Fibroblast of lung (primary cell): ENCODE measurements at regions not wholly inside any gene's neighbourhood (a gene's known extent, or its start where the extent isn't known, plus 50 kb on each side); places are given as distances from the start of the nearest gene placed in this dataset.

ENCODE experiments used
- DNase-seq, 2 donors: peaks; one replicate each; pipeline versions ENCODE4 v3.0.0 to v3.0.0-alpha.2; 2010; ENCODE audit warnings: low read depth in 2 of 2
- H2AFZ ChIP-seq: 2 replicates; pipeline ENCODE4 v1.5.1; 2012; ENCODE audit warnings: low read length, control low read depth, inconsistent platforms
- H3K27ac ChIP-seq: 2 replicates; pipeline ENCODE4 v1.5.1; 2011; ENCODE audit warnings: low read length, control low read depth; ENCODE audit not compliant: insufficient read depth
- H3K27me3 ChIP-seq: 2 replicates; pipeline ENCODE4 v1.5.1; 2011; ENCODE audit warnings: mild to moderate bottlenecking, low read length; ENCODE audit not compliant: control insufficient read depth, insufficient read depth
- H3K36me3 ChIP-seq: 2 replicates; pipeline ENCODE4 v1.5.1; 2011; ENCODE audit warnings: low read length; ENCODE audit not compliant: control insufficient read depth, insufficient read depth
- H3K4me1 ChIP-seq: 2 replicates; pipeline ENCODE4 v1.5.1; 2011; ENCODE audit warnings: low read length; ENCODE audit not compliant: control insufficient read depth, insufficient read depth; ENCODE audit errors: extremely low read depth
- H3K4me2 ChIP-seq: 2 replicates; pipeline ENCODE4 v1.5.1; 2011; ENCODE audit warnings: low read length, control low read depth; ENCODE audit not compliant: insufficient read depth; ENCODE audit errors: extremely low read depth
- H3K4me3 ChIP-seq, 4 experiments: fragments of 200-600 bp in 1 of 4; sonication (generic) in 1 of 4; replicated peaks in 1 of 4; 2 replicates each; pipeline ENCODE4 v1.5.1; 2011 to 2016; ENCODE audit warnings: low read length in 4 of 4, low read depth in 3 of 4, mild to moderate bottlenecking in 3 of 4, control low read depth in 2 of 4, inconsistent platforms in 1 of 4, mixed read lengths in 1 of 4; ENCODE audit not compliant: insufficient read depth in 1 of 4; ENCODE audit errors: control extremely low read depth in 1 of 4
- H3K79me2 ChIP-seq: 2 replicates; pipeline ENCODE4 v1.5.1; 2012; ENCODE audit warnings: mild to moderate bottlenecking, low read length, inconsistent platforms; ENCODE audit not compliant: control insufficient read depth, insufficient read depth
- H3K9ac ChIP-seq: 2 replicates; pipeline ENCODE4 v1.5.1; 2011; ENCODE audit warnings: mild to moderate bottlenecking, low read length, control low read depth; ENCODE audit not compliant: insufficient read depth
- H3K9me3 ChIP-seq: 2 replicates; pipeline ENCODE4 v1.5.1; 2012; ENCODE audit warnings: low read depth, low read length; ENCODE audit not compliant: control insufficient read depth, insufficient read depth
- H4K20me1 ChIP-seq: 2 replicates; pipeline ENCODE4 v1.5.1; 2011; ENCODE audit warnings: low read length; ENCODE audit not compliant: control insufficient read depth, insufficient read depth; ENCODE audit errors: extremely low read depth
- CTCF ChIP-seq, 2 donors: IDR thresholded peaks in 1 of 2; conservative IDR thresholded peaks in 1 of 2; 1 replicate in 1 of 2; 2 replicates in 1 of 2; pipeline ENCODE4 v1.5.1; 2011 to 2012; ENCODE audit warnings: low read length in 2 of 2, control low read depth in 1 of 2, inconsistent platforms in 1 of 2, low read depth in 1 of 2, mild to moderate bottlenecking in 1 of 2
- EZH2 ChIP-seq: IDR thresholded peaks from 2 replicates; pipeline ENCODE4 v1.5.1; 2012; ENCODE audit warnings: low read length, control low read depth, mild to moderate bottlenecking; ENCODE audit errors: missing control alignments

- no peaks in the 10 kb centered on the region for H3K27me3 ChIP-seq
- no peak for TF ChIP-seq EZH2
- no peak for TF ChIP-seq CTCF (conservative IDR thresholded peaks at IDR 0.05 in 1 of 2, IDR thresholded peaks at IDR 0.05 in 1 of 2; ENCODE audit: low read depth in 1 of 2, low read length in 2 of 2)
- H4K20me1 ChIP-seq, result no peaks in the 10 kb centered on the region
- H3K9me3 ChIP-seq, result no peaks in the 10 kb centered on the region
- no peaks in the 10 kb centered on the region for H3K4me1 ChIP-seq
- no peak overlapping the region for H3K27ac ChIP-seq
- H3K4me3 ChIP-seq, result no peak overlapping the region
- H2AFZ ChIP-seq, result no peak overlapping the region
- no peaks in the 10 kb centered on the region for H3K79me2 ChIP-seq
- H3K4me2 ChIP-seq, result no peak overlapping the region
- no peak overlapping the region for H3K9ac ChIP-seq
- no peak for DNase-seq
- no peaks in the 10 kb centered on the region for H3K36me3 ChIP-seq
Measured at GRCh38 chr4:11337287-11337686, 91.4 kb downstream of the HS3ST1 start.

- Histone ChIP-seq H4K20me1 (no peaks in the 10 kb centered on the region), H3K9me3 (no peaks in the 10 kb centered on the region), H3K27ac (no peak overlapping the region), H3K4me2 (no peak overlapping the region), H3K9ac (no peak overlapping the region), H2AFZ (no peak overlapping the region), H3K36me3 (no peaks in the 10 kb centered on the region), H3K79me2 (no peaks in the 10 kb centered on the region), H3K4me3 (no peak overlapping the region), H3K27me3 (no peaks in the 10 kb centered on the region), H3K4me1 (no peaks in the 10 kb centered on the region)
- no peak for TF ChIP-seq CTCF (conservative IDR thresholded peaks at IDR 0.05 in 1 of 2, IDR thresholded peaks at IDR 0.05 in 1 of 2; ENCODE audit: low read depth in 1 of 2, low read length in 2 of 2)
- TF ChIP-seq EZH2, result no peak
- DNase-seq, result no peak
Measured at GRCh38 chr4:11336435-11336834, 92.3 kb downstream of the HS3ST1 start.

GRCh38 chr4:11334887-11335286 is 93.8 kb downstream of the HS3ST1 start:
- Histone ChIP-seq H3K27ac (no peak overlapping the region), H3K4me2 (no peak overlapping the region)

More at GRCh38 chr4:11334887-11335286, 93.8 kb downstream of the HS3ST1 start:
- H3K4me3 ChIP-seq, result no peak overlapping the region
- no peak overlapping the region for H2AFZ ChIP-seq
- DNase-seq, result no peak
- H3K9me3 ChIP-seq, result no peaks in the 10 kb centered on the region
- no peaks in the 10 kb centered on the region for H3K79me2 ChIP-seq
- no peaks in the 10 kb centered on the region for H3K27me3 ChIP-seq
- H3K9ac ChIP-seq, result no peak overlapping the region
- no peaks in the 10 kb centered on the region for H4K20me1 ChIP-seq
- no peaks in the 10 kb centered on the region for H3K4me1 ChIP-seq
- H3K36me3 ChIP-seq, result no peaks in the 10 kb centered on the region
- TF ChIP-seq EZH2, result no peak
- TF ChIP-seq CTCF (conservative IDR thresholded peaks at IDR 0.05 in 1 of 2, IDR thresholded peaks at IDR 0.05 in 1 of 2; ENCODE audit: low read depth in 1 of 2, low read length in 2 of 2), result no peak
